GM12872 (cell line): ENCODE measurements at regions not wholly inside any gene's neighbourhood (a gene's known extent, or its start where the extent isn't known, plus 50 kb on each side); places are given as distances from the start of the nearest gene placed in this dataset.

Source experiments
- CTCF ChIP-seq: IDR thresholded peaks from 3 replicates; pipeline ENCODE4 v1.5.1; 2011; ENCODE audit warnings: low read depth, mild to moderate bottlenecking, low read length, moderate library complexity; ENCODE audit not compliant: insufficient read depth

GRCh38 chr13:105135852-105136615, 1399.4 kb downstream of the EFNB2 start:
- TF ChIP-seq CTCF, result no peak

DNA sequence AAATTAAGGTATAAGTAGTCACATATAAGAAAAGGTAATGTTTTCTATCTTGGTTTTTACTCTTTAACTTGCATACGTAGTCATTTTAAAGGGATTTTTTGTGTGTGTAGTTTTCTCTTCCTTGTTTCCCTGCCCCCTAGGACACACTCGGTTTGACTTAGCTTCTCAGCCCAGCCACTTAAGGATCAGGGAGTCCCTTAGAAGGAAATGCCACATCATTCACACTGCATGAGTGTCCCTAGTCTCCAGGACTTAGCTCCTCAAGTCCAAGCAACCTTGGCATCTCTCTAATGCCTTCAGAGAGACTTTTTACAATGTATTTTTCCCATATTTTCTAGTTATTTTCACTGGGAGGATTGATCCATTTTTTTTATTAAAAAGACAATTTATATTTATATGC, 1407.7 kb downstream of the EFNB2 start:
- TF ChIP-seq CTCF, result no peak

GRCh38 chr13:105121221-105121620, 1414.2 kb downstream of the EFNB2 start:
- no peak for TF ChIP-seq CTCF

GRCh38 chr13:105118426-105118985, 1417.0 kb downstream of the EFNB2 start:
- no peak for TF ChIP-seq CTCF

DNA sequence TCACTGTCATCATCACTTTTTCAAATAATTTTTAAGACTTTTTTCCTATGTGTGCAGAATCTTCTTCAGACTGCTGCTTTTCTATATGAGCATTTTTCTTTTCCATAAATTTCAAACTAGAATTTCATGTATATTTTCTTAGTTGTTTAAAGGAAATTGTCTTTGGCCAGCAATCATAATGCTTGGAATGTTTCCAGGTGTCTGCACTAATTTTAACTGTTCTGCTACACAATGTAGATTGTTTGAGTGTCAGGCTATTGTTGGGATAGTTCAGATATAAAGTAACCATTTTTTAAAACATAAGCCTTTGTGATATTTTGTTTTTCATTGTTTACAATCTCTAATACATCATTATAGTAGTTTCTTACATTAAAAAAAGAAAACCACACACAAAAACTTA, 1418.5 kb downstream of the EFNB2 start:
- TF ChIP-seq CTCF, result no peak

DNA sequence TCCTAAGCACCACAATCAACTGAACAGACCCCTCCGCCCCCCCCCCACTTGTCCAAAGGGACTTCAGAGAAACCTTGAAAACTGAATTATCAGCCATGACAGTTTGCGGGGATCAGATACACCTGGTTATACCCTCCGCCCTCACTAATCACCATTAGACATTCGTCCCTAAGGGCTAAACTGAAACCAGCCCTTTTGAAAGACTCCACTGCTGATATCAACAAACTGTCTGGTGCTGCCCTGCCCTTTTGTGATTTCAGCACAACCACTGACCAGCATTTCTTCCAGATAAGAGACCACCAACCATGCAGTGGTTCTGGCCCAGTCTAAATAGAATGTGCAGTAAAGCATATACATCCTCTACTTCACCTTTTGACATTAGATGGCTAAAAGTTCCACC, 1422.9 kb downstream of the EFNB2 start:
- no peak for TF ChIP-seq CTCF

GRCh38 chr13:105107781-105108180, 1427.7 kb downstream of the EFNB2 start:
- TF ChIP-seq CTCF, result no peak
